ENCODE measurements at regions not wholly inside any gene's neighbourhood (a gene's known extent, or its start where the extent isn't known, plus 50 kb on each side); places are given as distances from the start of the nearest gene placed in this dataset.
"Not testable (repeated sequence)": the region's sequence is repeated elsewhere in the genome, so short reads cannot be mapped to it uniquely, and the experiment has no call there.

- no peak for DNase-seq
Observed at GRCh38 chr16:16887193-16887592, 508.3 kb downstream of the NPIPA7 start.

- DNase-seq, result no peak
Observed at GRCh38 chr16:16890964-16891363, 512.0 kb downstream of the NPIPA7 start.

- DNase-seq, result no peak
Observed at GRCh38 chr16:16904601-16905000, 525.7 kb downstream of the NPIPA7 start.

- DNase-seq, result no peak
Observed at GRCh38 chr16:16905850-16906249, 526.9 kb downstream of the NPIPA7 start.

- no peak for DNase-seq
Observed at GRCh38 chr16:16907089-16907488, 528.1 kb downstream of the NPIPA7 start.

GRCh38 chr16:16908077-16908476 lies 529.1 kb downstream of the NPIPA7 start:
- DNase-seq, result no peak

- no peak for DNase-seq
Observed at GRCh38 chr16:16909126-16909525, 530.2 kb downstream of the NPIPA7 start.

- DNase-seq, result no peak
Observed at GRCh38 chr16:16910666-16911065, 531.7 kb downstream of the NPIPA7 start.

- DNase-seq, result no peak
Observed at GRCh38 chr16:16915771-16916170, 536.8 kb downstream of the NPIPA7 start.

- DNase-seq, result no peak
Observed at GRCh38 chr16:16917191-16917785, 538.3 kb downstream of the NPIPA7 start.

GRCh38 chr16:16923479-16923878 lies 544.5 kb downstream of the NPIPA7 start:
- DNase-seq, result no peak

- DNase-seq, result no peak
Observed at GRCh38 chr16:16924613-16925012, 545.7 kb downstream of the NPIPA7 start.

- DNase-seq, result no peak
Observed at GRCh38 chr16:16925432-16925831, 545.3 kb downstream of the XYLT1 start.

- no peak for DNase-seq
Observed at GRCh38 chr16:16928532-16929109, 542.1 kb downstream of the XYLT1 start.

GRCh38 chr16:16930309-16931000 lies 540.3 kb downstream of the XYLT1 start:
- no peak for DNase-seq

- DNase-seq, result no peak
Observed at GRCh38 chr16:16933861-16934260, 536.9 kb downstream of the XYLT1 start.

- DNase-seq, result no peak
Observed at GRCh38 chr16:16934660-16935059, 536.1 kb downstream of the XYLT1 start.

- not testable (repeated sequence) for DNase-seq
Observed at GRCh38 chr16:16935909-16936308, 534.9 kb downstream of the XYLT1 start.

GRCh38 chr16:16937576-16937975 lies 533.2 kb downstream of the XYLT1 start:
- no peak for DNase-seq

- DNase-seq, result no peak
Observed at GRCh38 chr16:16938009-16938408, 532.8 kb downstream of the XYLT1 start.

- no peak for DNase-seq
Observed at GRCh38 chr16:16938980-16939379, 531.8 kb downstream of the XYLT1 start.

- DNase-seq, result no peak
Observed at GRCh38 chr16:16940351-16940750, 530.4 kb downstream of the XYLT1 start.

GRCh38 chr16:16942849-16943248 lies 527.9 kb downstream of the XYLT1 start:
- not testable (repeated sequence) for DNase-seq

- DNase-seq, result no peak
Observed at GRCh38 chr16:16945207-16945606, 525.6 kb downstream of the XYLT1 start.

- no peak for DNase-seq
Observed at GRCh38 chr16:16956376-16956775, 514.4 kb downstream of the XYLT1 start.
